IMR-90 (cell line): ENCODE measurements at regions not wholly inside any gene's neighbourhood (a gene's known extent, or its start where the extent isn't known, plus 50 kb on each side); places are given as distances from the start of the nearest gene placed in this dataset.

Experiments used
- CEBPB ChIP-seq: IDR thresholded peaks from 2 replicates; pipeline ENCODE4 v1.6.1; 2012; ENCODE audit warnings: low read depth, low read length, improper control_type of control experiment
- MAZ ChIP-seq: IDR thresholded peaks from 2 replicates; pipeline ENCODE4 v1.6.1; 2012; ENCODE audit warnings: low read depth, mild to moderate bottlenecking, low read length, improper control_type of control experiment, moderate library complexity, borderline replicate concordance
- POLR2A ChIP-seq: IDR thresholded peaks from 2 replicates; pipeline ENCODE4 v1.6.1; 2012; ENCODE audit warnings: mild to moderate bottlenecking, low read depth, low read length
- RAD21 ChIP-seq: IDR thresholded peaks from 2 replicates; pipeline ENCODE4 v1.6.1; 2012; ENCODE audit warnings: low read length, improper control_type of control experiment
- TF ChIP-seq, protein P1 (sequence below): conservative IDR thresholded peaks from 2 replicates; pipeline ENCODE4 v1.5.1; 2012; ENCODE audit warnings: mild to moderate bottlenecking, low read depth, low read length, improper control_type of control experiment
- TF ChIP-seq, protein P2 (sequence below): fragments of 150-350 bp; IDR thresholded peaks from 2 replicates; pipeline ENCODE4 v1.6.1; 2016; ENCODE audit warnings: low read depth, mild to moderate bottlenecking, low read length, moderate library complexity, borderline replicate concordance
- TF ChIP-seq, protein P3 (sequence below): fragments of 150-350 bp; IDR thresholded peaks from 2 replicates; pipeline ENCODE4 v1.6.1; 2017; ENCODE audit warnings: mild to moderate bottlenecking, antibody characterized with exemption, low read length, low read depth

DNA sequence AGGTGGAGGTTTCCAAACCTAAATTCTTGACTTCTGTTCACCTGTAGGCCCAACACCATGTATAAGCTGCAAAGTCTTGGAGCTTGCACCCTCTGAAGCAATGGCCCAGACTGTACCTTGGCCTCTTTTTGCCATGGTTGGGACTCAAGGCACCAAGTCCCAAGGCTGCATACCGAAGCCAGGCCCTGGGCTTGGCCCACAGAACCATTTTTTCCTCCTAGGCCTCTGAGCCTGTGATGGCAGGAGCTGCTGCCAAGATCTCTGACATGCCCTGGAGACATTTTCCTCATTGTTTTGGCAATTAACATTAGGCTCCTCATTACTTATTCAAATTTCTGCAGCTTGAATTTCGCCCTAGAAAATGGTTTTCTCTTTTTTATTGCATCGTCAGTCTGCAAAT lies 297.9 kb downstream of the OXSM start:
- TF ChIP-seq, protein P1, sequence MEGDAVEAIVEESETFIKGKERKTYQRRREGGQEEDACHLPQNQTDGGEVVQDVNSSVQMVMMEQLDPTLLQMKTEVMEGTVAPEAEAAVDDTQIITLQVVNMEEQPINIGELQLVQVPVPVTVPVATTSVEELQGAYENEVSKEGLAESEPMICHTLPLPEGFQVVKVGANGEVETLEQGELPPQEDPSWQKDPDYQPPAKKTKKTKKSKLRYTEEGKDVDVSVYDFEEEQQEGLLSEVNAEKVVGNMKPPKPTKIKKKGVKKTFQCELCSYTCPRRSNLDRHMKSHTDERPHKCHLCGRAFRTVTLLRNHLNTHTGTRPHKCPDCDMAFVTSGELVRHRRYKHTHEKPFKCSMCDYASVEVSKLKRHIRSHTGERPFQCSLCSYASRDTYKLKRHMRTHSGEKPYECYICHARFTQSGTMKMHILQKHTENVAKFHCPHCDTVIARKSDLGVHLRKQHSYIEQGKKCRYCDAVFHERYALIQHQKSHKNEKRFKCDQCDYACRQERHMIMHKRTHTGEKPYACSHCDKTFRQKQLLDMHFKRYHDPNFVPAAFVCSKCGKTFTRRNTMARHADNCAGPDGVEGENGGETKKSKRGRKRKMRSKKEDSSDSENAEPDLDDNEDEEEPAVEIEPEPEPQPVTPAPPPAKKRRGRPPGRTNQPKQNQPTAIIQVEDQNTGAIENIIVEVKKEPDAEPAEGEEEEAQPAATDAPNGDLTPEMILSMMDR, result no peak
- TF ChIP-seq MAZ (no peak), RAD21 (no peak), POLR2A (no peak), CEBPB (no peak)
- TF ChIP-seq, protein P2, sequence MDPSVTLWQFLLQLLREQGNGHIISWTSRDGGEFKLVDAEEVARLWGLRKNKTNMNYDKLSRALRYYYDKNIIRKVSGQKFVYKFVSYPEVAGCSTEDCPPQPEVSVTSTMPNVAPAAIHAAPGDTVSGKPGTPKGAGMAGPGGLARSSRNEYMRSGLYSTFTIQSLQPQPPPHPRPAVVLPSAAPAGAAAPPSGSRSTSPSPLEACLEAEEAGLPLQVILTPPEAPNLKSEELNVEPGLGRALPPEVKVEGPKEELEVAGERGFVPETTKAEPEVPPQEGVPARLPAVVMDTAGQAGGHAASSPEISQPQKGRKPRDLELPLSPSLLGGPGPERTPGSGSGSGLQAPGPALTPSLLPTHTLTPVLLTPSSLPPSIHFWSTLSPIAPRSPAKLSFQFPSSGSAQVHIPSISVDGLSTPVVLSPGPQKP, result no peak
- TF ChIP-seq, protein P3, sequence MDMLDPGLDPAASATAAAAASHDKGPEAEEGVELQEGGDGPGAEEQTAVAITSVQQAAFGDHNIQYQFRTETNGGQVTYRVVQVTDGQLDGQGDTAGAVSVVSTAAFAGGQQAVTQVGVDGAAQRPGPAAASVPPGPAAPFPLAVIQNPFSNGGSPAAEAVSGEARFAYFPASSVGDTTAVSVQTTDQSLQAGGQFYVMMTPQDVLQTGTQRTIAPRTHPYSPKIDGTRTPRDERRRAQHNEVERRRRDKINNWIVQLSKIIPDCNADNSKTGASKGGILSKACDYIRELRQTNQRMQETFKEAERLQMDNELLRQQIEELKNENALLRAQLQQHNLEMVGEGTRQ, result no peak
